GM12878 (cell line): ENCODE measurements at regions not wholly inside any gene's neighbourhood (a gene's known extent, or its start where the extent isn't known, plus 50 kb on each side); places are given as distances from the start of the nearest gene placed in this dataset.

Source experiments
- ATAC-seq: fragments of 200-7000 bp; cut with Tn5 transposase; 3 replicates; pipeline ENCODE4 v1.9.1; 2020; ENCODE audit warnings: mild to moderate bottlenecking, moderate library complexity
- BruUV-seq: library from RNA; stranded (reverse); fragments of 400-500 nt; replicated peaks from 2 replicates; lab custom pipeline; 2021; lab: Mats Ljungman, UMichigan
- CTCF ChIA-PET: fragments of 300-600 bp; sonication (Branson Sonifier 250); formaldehyde crosslinking; extraction: SDS; loops from one replicate; lab custom pipeline; 2021; ENCODE audit warnings: inconsistent platforms; lab: Yijun Ruan, JAX
- POLR2A ChIA-PET: fragments of 350-600 bp; formaldehyde crosslinking; extraction: SDS; loops from one replicate; lab custom pipeline; 2021; ENCODE audit warnings: inconsistent platforms; lab: Charles Lee
- RAD21 ChIA-PET: fragments of 300-600 bp; sonication (Branson Sonifier 250); formaldehyde crosslinking; loops from one replicate; lab custom pipeline; 2023; ENCODE audit warnings: antibody characterized with exemption; ENCODE audit not compliant: unreplicated experiment; lab: Charles Lee
- SMC1A ChIA-PET: fragments of 300-600 bp; sonication (Branson Sonifier 250); formaldehyde crosslinking; loops from one replicate; lab custom pipeline; 2023; ENCODE audit not compliant: unreplicated experiment, uncharacterized antibody; lab: Charles Lee
- DNase-seq: peaks from one replicate; pipeline ENCODE4 v3.0.0-alpha.2; 2011; ENCODE audit warnings: low read depth, low spot score
- FAIRE-seq: peaks from 3 replicates; lab custom pipeline; 2011; peaks lifted over from hg19 to GRCh38; lab: Jason Lieb, UNC
- H2AFZ ChIP-seq: 2 replicates; pipeline ENCODE4 v1.6.0; 2011; ENCODE audit warnings: low read depth, low read length, control low read depth; ENCODE audit not compliant: control insufficient read depth
- H3K27ac ChIP-seq: 2 replicates; pipeline ENCODE4 v1.5.1; 2011; ENCODE audit warnings: control low read depth; ENCODE audit not compliant: control insufficient read depth, insufficient read depth
- H3K27me3 ChIP-seq, 2 experiments: replicated peaks in 1 of 2; 2 replicates each; pipeline versions ENCODE4 v1.6.0 to v1.6.1; 2011; ENCODE audit warnings: low read length in 1 of 2; ENCODE audit not compliant: control insufficient read depth in 2 of 2, insufficient read depth in 2 of 2
- H3K36me3 ChIP-seq, 2 experiments: 2 replicates each; pipeline ENCODE4 v1.5.1; 2011; ENCODE audit warnings: low read length in 1 of 2; ENCODE audit not compliant: control insufficient read depth in 2 of 2, insufficient read depth in 2 of 2
- H3K4me1 ChIP-seq: 2 replicates; pipeline ENCODE4 v1.6.1; 2011; ENCODE audit warnings: mild to moderate bottlenecking, low read length, moderate library complexity, mixed read lengths; ENCODE audit not compliant: control insufficient read depth, insufficient read depth
- H3K4me2 ChIP-seq: 2 replicates; pipeline ENCODE4 v1.6.0; 2011; ENCODE audit warnings: control low read depth; ENCODE audit not compliant: control insufficient read depth, insufficient read depth
- H3K4me3 ChIP-seq: fragments of 200-600 bp; sonication (generic); 2 replicates; pipeline ENCODE4 v1.5.1; 2016
- H3K79me2 ChIP-seq: 2 replicates; pipeline ENCODE4 v1.6.0; 2011; ENCODE audit warnings: low read length; ENCODE audit not compliant: control insufficient read depth, insufficient read depth
- H3K9ac ChIP-seq: 2 replicates; pipeline ENCODE4 v1.8.0; 2011; ENCODE audit warnings: low read length, control low read depth, mixed read lengths; ENCODE audit not compliant: control insufficient read depth, insufficient read depth
- H3K9me3 ChIP-seq: replicated peaks from 3 replicates; pipeline ENCODE4 v1.5.1; 2011; ENCODE audit warnings: mild to moderate bottlenecking, low read length; ENCODE audit not compliant: control insufficient read depth, insufficient read depth
- H4K20me1 ChIP-seq: 2 replicates; pipeline ENCODE4 v1.6.0; 2011; ENCODE audit not compliant: control insufficient read depth, insufficient read depth
- ATF7 ChIP-seq: fragments of 450-650 bp; IDR thresholded peaks from 2 replicates; pipeline ENCODE4 v1.6.1; 2016; ENCODE audit warnings: low read depth, mild to moderate bottlenecking
- NFXL1 ChIP-seq: fragments of 450-650 bp; IDR thresholded peaks from 2 replicates; pipeline ENCODE4 v1.6.1; 2017; ENCODE audit warnings: antibody characterized with exemption, mild to moderate bottlenecking, borderline replicate concordance
- RCOR1 ChIP-seq: conservative IDR thresholded peaks from 2 replicates; pipeline ENCODE4 v1.6.1; 2012; ENCODE audit warnings: low read depth, low read length, improper control_type of control experiment
- whole genome bisulfite sequencing: methylation state at CpG from one replicate; pipeline ENCODE4 v1.1.6; 2016; ENCODE audit warnings: low lambda C conversion rate; ENCODE audit not compliant: insufficient replicate concordance, insufficient coverage; ENCODE audit errors: missing lambda C conversion rate; 5-methylcytosine and 5-hydroxymethylcytosine counted together
- in situ Hi-C: fragments of 300-500 bp; cut with MboI; formaldehyde crosslinking; loops from 9 replicates; pipeline ENCODE4 v1.14.3; 2018; ENCODE audit warnings: mixed read lengths
- intact Hi-C: fragments of 100-400 bp; cut with micrococcal nuclease; formaldehyde crosslinking; loops from one replicate; pipeline ENCODE4 v1.14.2; 2022; ENCODE audit not compliant: unreplicated experiment
- TF ChIP-seq, protein P1 (sequence below): fragments of 450-650 bp; IDR thresholded peaks from 2 replicates; pipeline ENCODE4 v1.6.1; 2016; ENCODE audit warnings: mild to moderate bottlenecking
- TF ChIP-seq, protein P2 (sequence below): fragments of 450-650 bp; IDR thresholded peaks from 2 replicates; pipeline ENCODE4 v1.6.1; 2014; ENCODE audit warnings: mild to moderate bottlenecking
- TF ChIP-seq, protein P3 (sequence below): fragments of 450-650 bp; IDR thresholded peaks from 2 replicates; pipeline ENCODE4 v1.6.1; 2016; ENCODE audit warnings: mild to moderate bottlenecking

DNA sequence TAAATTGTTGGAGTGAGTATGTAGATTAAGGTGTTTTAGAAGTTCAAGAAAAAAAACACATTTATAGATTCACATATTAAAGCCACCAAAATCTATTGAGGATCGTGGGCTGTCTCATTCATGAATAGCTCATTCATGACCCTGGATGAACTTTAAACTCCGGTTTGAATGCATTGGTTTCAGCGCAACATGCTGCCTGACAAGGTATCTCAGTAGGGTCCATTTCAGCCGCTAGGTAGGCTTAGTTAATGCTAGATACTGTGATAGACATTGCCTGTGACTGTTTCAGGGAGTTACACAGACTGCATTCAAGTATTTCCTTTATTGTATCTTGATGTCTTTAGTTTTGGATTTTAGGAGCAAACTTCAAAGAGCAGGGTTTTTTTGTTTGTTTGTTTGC, 140.5 kb upstream of the POGK start:
- ChIA-PET POLR2A (no interaction called here), RAD21 (no interaction called here), SMC1A (no interaction called here)
- H4K20me1 ChIP-seq = no peaks in the 10 kb centered on the region
- H3K36me3 ChIP-seq = no peaks in the 10 kb centered on the region
- H3K27ac ChIP-seq = no peak overlapping the region
- FAIRE-seq = no peak
- H3K9ac ChIP-seq = no peak overlapping the region
- TF ChIP-seq RCOR1 (no peak), NFXL1 (no peak), ATF7 (no peak)
- TF ChIP-seq, protein P1, sequence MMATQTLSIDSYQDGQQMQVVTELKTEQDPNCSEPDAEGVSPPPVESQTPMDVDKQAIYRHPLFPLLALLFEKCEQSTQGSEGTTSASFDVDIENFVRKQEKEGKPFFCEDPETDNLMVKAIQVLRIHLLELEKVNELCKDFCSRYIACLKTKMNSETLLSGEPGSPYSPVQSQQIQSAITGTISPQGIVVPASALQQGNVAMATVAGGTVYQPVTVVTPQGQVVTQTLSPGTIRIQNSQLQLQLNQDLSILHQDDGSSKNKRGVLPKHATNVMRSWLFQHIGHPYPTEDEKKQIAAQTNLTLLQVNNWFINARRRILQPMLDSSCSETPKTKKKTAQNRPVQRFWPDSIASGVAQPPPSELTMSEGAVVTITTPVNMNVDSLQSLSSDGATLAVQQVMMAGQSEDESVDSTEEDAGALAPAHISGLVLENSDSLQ = no peak
- TF ChIP-seq, protein P2, sequence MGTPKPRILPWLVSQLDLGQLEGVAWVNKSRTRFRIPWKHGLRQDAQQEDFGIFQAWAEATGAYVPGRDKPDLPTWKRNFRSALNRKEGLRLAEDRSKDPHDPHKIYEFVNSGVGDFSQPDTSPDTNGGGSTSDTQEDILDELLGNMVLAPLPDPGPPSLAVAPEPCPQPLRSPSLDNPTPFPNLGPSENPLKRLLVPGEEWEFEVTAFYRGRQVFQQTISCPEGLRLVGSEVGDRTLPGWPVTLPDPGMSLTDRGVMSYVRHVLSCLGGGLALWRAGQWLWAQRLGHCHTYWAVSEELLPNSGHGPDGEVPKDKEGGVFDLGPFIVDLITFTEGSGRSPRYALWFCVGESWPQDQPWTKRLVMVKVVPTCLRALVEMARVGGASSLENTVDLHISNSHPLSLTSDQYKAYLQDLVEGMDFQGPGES = no peak
- TF ChIP-seq, protein P3, sequence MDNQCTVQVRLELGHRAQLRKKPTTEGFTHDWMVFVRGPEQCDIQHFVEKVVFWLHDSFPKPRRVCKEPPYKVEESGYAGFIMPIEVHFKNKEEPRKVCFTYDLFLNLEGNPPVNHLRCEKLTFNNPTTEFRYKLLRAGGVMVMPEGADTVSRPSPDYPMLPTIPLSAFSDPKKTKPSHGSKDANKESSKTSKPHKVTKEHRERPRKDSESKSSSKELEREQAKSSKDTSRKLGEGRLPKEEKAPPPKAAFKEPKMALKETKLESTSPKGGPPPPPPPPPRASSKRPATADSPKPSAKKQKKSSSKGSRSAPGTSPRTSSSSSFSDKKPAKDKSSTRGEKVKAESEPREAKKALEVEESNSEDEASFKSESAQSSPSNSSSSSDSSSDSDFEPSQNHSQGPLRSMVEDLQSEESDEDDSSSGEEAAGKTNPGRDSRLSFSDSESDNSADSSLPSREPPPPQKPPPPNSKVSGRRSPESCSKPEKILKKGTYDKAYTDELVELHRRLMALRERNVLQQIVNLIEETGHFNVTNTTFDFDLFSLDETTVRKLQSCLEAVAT = no peak
- TF ChIP-seq, all 136 proteins: peak for 0
- intact Hi-C loops = no loop called here
- Histone ChIP-seq H3K4me1 (no peaks in the 10 kb centered on the region), H2AFZ (no peak overlapping the region), H3K4me2 (no peak overlapping the region), H3K4me3 (no peak overlapping the region), H3K9me3 (no peaks in the 10 kb centered on the region), H3K27me3 (no peaks in the 10 kb centered on the region), H3K79me2 (no peaks in the 10 kb centered on the region)
- DNase-seq (no peak), ATAC-seq (no peak)
- in situ Hi-C loops = no loop called here
- WGBS = 27% methylated on average over 4 of the region's 4 CpGs
- no TSS peak for BruUV-seq
- CTCF ChIA-PET = no interaction called here
